ENCODE measurements at regions not wholly inside any gene's neighbourhood (a gene's known extent, or its start where the extent isn't known, plus 50 kb on each side); places are given as distances from the start of the nearest gene placed in this dataset.

GRCh38 chr12:68453876-68454275 is 121.7 kb upstream of the MDM1 start:
- no peak for DNase-seq
- H3K27ac ChIP-seq (replicated peaks): peak overlapping the region; percentile 72
- intact Hi-C loops (cut with micrococcal nuclease): loop anchor here (10.0 kb wide), 3 partner anchors 49 to 351 kb away; partner anchors contain the start of gene MDM2
- no peaks in the 10 kb centered on the region for H3K27me3 ChIP-seq (ENCODE audit: low read depth)
- H3K36me3 ChIP-seq: no peaks in the 10 kb centered on the region
- TF ChIP-seq, protein P1, sequence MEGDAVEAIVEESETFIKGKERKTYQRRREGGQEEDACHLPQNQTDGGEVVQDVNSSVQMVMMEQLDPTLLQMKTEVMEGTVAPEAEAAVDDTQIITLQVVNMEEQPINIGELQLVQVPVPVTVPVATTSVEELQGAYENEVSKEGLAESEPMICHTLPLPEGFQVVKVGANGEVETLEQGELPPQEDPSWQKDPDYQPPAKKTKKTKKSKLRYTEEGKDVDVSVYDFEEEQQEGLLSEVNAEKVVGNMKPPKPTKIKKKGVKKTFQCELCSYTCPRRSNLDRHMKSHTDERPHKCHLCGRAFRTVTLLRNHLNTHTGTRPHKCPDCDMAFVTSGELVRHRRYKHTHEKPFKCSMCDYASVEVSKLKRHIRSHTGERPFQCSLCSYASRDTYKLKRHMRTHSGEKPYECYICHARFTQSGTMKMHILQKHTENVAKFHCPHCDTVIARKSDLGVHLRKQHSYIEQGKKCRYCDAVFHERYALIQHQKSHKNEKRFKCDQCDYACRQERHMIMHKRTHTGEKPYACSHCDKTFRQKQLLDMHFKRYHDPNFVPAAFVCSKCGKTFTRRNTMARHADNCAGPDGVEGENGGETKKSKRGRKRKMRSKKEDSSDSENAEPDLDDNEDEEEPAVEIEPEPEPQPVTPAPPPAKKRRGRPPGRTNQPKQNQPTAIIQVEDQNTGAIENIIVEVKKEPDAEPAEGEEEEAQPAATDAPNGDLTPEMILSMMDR (IDR thresholded peaks at IDR 0.05; ENCODE audit: borderline replicate concordance): no peak
- H3K9me3 ChIP-seq (replicated peaks): no peaks in the 10 kb centered on the region
- H3K4me1 ChIP-seq: peaks cover 50% of the 10 kb centered on the region
- no peak overlapping the region for H3K4me3 ChIP-seq

GRCh38 chr12:68454892-68455291 is 122.7 kb upstream of the MDM1 start:
- no peaks in the 10 kb centered on the region for H3K9me3 ChIP-seq (replicated peaks)
- no peaks in the 10 kb centered on the region for H3K36me3 ChIP-seq
- no peak overlapping the region for H3K4me3 ChIP-seq
- no peak for DNase-seq
- intact Hi-C loops (cut with micrococcal nuclease): loop anchor here (10.0 kb wide), 3 partner anchors 50 to 350 kb away; partner anchors contain the start of gene MDM2
- TF ChIP-seq, protein P1 (IDR thresholded peaks at IDR 0.05; ENCODE audit: borderline replicate concordance): no peak
- peaks cover 50% of the 10 kb centered on the region for H3K4me1 ChIP-seq
- H3K27ac ChIP-seq (replicated peaks): peak overlapping the region; percentile 72
- no peaks in the 10 kb centered on the region for H3K27me3 ChIP-seq (ENCODE audit: low read depth)

DNA sequence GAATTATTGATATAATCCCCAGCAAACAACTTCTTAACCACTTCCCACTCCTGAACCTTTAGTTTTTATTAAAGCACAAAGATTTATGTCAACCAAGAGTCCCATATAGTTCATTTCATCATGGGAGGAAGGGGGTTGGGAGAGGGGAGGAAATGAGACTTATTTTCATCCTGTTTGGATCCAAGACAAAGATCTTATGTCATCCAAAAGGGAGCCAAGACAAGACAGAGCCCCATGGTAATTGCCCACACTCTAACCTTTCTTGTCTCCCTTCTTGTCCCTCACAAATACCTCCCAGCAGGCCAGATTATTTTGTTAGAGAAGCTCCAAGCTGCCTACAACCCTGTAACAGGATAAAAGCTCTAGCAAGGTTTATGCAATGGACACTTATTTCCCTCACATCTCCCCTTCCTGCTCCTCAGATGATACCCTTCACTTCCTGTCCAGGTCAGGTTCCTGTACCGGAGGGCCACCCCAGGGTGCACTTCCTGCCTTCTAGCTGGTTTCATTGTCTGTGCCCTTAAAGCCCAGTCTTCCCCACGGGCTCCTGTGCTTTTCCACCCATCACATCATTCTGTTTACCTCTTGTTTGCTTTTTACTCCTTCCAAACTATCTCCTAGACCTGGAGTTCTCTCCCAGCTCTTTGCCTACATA is 123.7 kb upstream of the MDM1 start:
- TF ChIP-seq, protein P1 (IDR thresholded peaks at IDR 0.05; ENCODE audit: borderline replicate concordance): no peak
- Histone ChIP-seq H3K27me3 (ENCODE audit: low read depth) (no peaks in the 10 kb centered on the region), H3K27ac (replicated peaks) (peak overlapping the region; percentile 72), H3K36me3 (no peaks in the 10 kb centered on the region), H3K4me1 (peaks cover 45% of the 10 kb centered on the region), H3K9me3 (replicated peaks) (no peaks in the 10 kb centered on the region), H3K4me3 (no peak overlapping the region)
- DNase-seq: no peak
- intact Hi-C loops (cut with micrococcal nuclease): loop anchor here (10.0 kb wide), 3 partner anchors 51 to 349 kb away; partner anchors contain the start of gene MDM2

- Histone ChIP-seq H3K27ac (replicated peaks) (no peak overlapping the region), H3K9me3 (replicated peaks) (no peaks in the 10 kb centered on the region), H3K4me3 (no peak overlapping the region), H3K27me3 (ENCODE audit: low read depth) (no peaks in the 10 kb centered on the region), H3K36me3 (no peaks in the 10 kb centered on the region), H3K4me1 (peaks cover 22% of the 10 kb centered on the region)
- DNase-seq: no peak
- TF ChIP-seq, protein P1 (IDR thresholded peaks at IDR 0.05; ENCODE audit: borderline replicate concordance): no peak
- intact Hi-C loops (cut with micrococcal nuclease): loop anchor here (10.0 kb wide), 3 partner anchors 54 to 346 kb away; partner anchors contain the start of gene MDM2
Observed at GRCh38 chr12:68458866-68459265, 126.7 kb upstream of the MDM1 start.

DNA sequence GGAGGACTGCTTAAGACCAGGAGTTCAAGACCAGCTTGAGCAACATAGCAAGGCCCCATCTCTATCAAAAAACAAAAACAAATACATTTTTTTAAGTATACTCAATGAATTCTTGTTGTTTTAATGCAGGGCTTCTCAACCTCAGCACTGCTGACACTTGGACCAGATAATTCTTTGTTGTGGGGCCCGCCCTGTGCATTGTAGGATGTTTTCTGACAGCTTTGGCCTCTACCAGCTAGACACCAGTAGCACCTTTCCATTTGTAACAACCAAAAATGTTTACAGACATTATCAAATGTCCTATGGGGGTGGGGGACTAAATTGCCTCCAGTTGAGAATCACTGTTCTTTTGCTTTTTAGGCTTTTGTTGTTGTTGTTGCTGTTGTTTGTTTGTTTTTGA is 128.1 kb upstream of the MDM1 start:
- no peaks in the 10 kb centered on the region for H3K36me3 ChIP-seq
- no peak overlapping the region for H3K27ac ChIP-seq (replicated peaks)
- H3K4me1 ChIP-seq: peaks cover 8% of the 10 kb centered on the region
- H3K27me3 ChIP-seq (ENCODE audit: low read depth): no peaks in the 10 kb centered on the region
- intact Hi-C loops (cut with micrococcal nuclease): no loop called here
- no peaks in the 10 kb centered on the region for H3K9me3 ChIP-seq (replicated peaks)
- DNase-seq: no peak
- no peak overlapping the region for H3K4me3 ChIP-seq
- TF ChIP-seq, protein P1 (IDR thresholded peaks at IDR 0.05; ENCODE audit: borderline replicate concordance): no peak

Data from left ventricle myocardium inferior (tissue), 1 donor.